Heart left ventricle (tissue), 16 donors: ENCODE measurements at regions not wholly inside any gene's neighbourhood (a gene's known extent, or its start where the extent isn't known, plus 50 kb on each side); places are given as distances from the start of the nearest gene placed in this dataset.
A peak's percentile ranks its signal among the peaks of the same experiment; 100 is the strongest.

ENCODE experiments used
- ATAC-seq, 4 donors: fragments of 200-7000 bp; cut with Tn5 transposase; one replicate each; pipeline ENCODE4 v1.9.1; 2020 to 2022; ENCODE audit warnings: moderate library complexity in 4 of 4, mild to moderate bottlenecking in 3 of 4, moderate number of reproducible peaks in 1 of 4
- DNase-seq, 5 donors: peaks; one replicate each; pipeline ENCODE4 v3.0.0-alpha.2; 2020
- H3K27ac ChIP-seq, 12 donors: fragments of 200-600 bp; sonication (generic) in 4 of 12; one replicate each; pipeline versions ENCODE4 v1.5.0 to v1.8.0; 2016 to 2022; ENCODE audit warnings: mild to moderate bottlenecking in 2 of 12
- H3K27me3 ChIP-seq, 9 donors: fragments of 200-600 bp; sonication (generic) in 2 of 9; one replicate each; pipeline versions ENCODE4 v1.5.1 to v1.8.0; 2016 to 2022; ENCODE audit warnings: mild to moderate bottlenecking in 3 of 9
- H3K36me3 ChIP-seq, 9 donors: fragments of 200-600 bp; sonication (generic) in 2 of 9; one replicate each; pipeline versions ENCODE4 v1.5.0 to v1.8.0; 2018 to 2022; ENCODE audit warnings: mild to moderate bottlenecking in 2 of 9
- H3K4me1 ChIP-seq, 12 donors: fragments of 200-600 bp; sonication (generic) in 4 of 12; one replicate each; pipeline versions ENCODE4 v1.5.0 to v1.8.0; 2016 to 2022; ENCODE audit warnings: mild to moderate bottlenecking in 3 of 12
- H3K4me3 ChIP-seq, 12 donors: fragments of 200-600 bp; sonication (generic) in 4 of 12; one replicate each; pipeline versions ENCODE4 v1.5.0 to v1.8.0; 2017 to 2022; ENCODE audit warnings: mild to moderate bottlenecking in 9 of 12, moderate library complexity in 4 of 12
- H3K9me3 ChIP-seq, 12 donors: fragments of 200-600 bp; sonication (generic) in 4 of 12; one replicate each; pipeline versions ENCODE4 v1.5.0 to v1.8.0; 2016 to 2022; ENCODE audit warnings: mild to moderate bottlenecking in 1 of 12
- POLR2A ChIP-seq, 2 donors: fragments of 450-650 bp; IDR thresholded peaks; one replicate each; pipeline ENCODE4 v1.6.1; 2017; ENCODE audit warnings: antibody characterized with exemption in 2 of 2, mild to moderate bottlenecking in 2 of 2, moderate library complexity in 2 of 2
- WGBS, 4 donors: extraction: QIAGEN DNeasy Blood & Tissue Kit in 2 of 4; methylation state at CpG; one replicate each; pipeline versions ENCODE4 v1.1.5 to v1.1.7; 2013 to 2018; 5-methylcytosine and 5-hydroxymethylcytosine counted together
- intact Hi-C, 10 donors: fragments of 100-400 bp; cut with DNase I; formaldehyde crosslinking; loops; one replicate each; pipeline versions ENCODE4 v1.11.1 to v1.14.2; 2022
- TF ChIP-seq, protein P1 (sequence below), 12 donors: fragments of 200-600 bp; sonication (generic) in 4 of 12; IDR thresholded peaks; one replicate each; pipeline versions ENCODE4 v1.5.0 to v1.8.0; 2018 to 2022; ENCODE audit warnings: antibody characterized with exemption in 12 of 12, mild to moderate bottlenecking in 5 of 12
- donor health status: ischemic (EF 13 %, LVEDD 7.1; RV severe dilation, severe dysfunction).
- donor health status: healthy with polysubstance abuse.
- donor health status: DM: no; HTN: yes; CAD: no.
- donor health status: DM: no; HTN: no; CAD: no.
- donor health status: ischemic (EF 25% LVEDD 6.9; RV normal size, moderate dysfunction).
- donor health status: ischemic (EF 25% LVEDD 5.7; RV mildly dilated, moderate dysfunction).
- donor health status: healthy.
- donor health status: DM: yes; HTN: yes; CAD: no.
- donor health status: ischemic (EF 35%, LVEDD 5.7; RV mildly dilated, moderate dysfunction).
- donor health status: nonischemic (EF 11% LVEDD 7.7; RV severe dilation, severe dysfunction).
- donor health status: DM: yes; HTN: yes; CAD: no.
- donor health status: PGD.
- donor health status: ischemic (EF 29% LVEDD 5.4; RV normal size, mild dysfunction).
- donor health status: nonischemic (EF 23%, LVEDD 6.1; RV moderate dilation, normal function).

DNA sequence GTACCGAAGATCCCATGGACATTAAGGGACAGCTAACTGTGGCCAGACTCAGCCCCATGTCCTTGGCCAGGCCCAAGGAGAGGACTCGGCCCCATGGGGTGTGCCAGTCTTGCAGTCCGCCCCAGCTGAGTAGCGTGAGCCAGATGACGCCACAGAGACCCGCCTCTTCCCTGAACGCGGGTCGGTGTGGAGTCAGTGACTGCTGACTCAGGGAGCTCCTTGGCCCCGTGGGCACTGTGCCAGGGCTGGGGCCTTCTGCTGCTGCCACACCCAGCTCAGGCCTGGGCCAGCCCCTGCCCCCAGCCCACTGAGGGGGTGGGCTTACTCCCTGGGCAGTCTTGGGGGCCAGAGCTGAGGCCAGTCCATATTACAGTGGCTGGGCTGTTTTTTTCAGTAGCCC lies 52.8 kb downstream of the PLXNA1 start:
- no peak overlapping the region for H3K27ac ChIP-seq
- ATAC-seq (peak in 2 of 4 donors; percentile 39 to 59), DNase-seq (peak in 4 of 5 donors; percentile 45 to 71 (median 52))
- H3K4me3 ChIP-seq = no peak overlapping the region
- H3K4me1 ChIP-seq = no peaks in the 10 kb centered on the region
- H3K9me3 ChIP-seq = no peaks in the 10 kb centered on the region
- intact Hi-C loops = no loop called here
- TF ChIP-seq, protein P1, sequence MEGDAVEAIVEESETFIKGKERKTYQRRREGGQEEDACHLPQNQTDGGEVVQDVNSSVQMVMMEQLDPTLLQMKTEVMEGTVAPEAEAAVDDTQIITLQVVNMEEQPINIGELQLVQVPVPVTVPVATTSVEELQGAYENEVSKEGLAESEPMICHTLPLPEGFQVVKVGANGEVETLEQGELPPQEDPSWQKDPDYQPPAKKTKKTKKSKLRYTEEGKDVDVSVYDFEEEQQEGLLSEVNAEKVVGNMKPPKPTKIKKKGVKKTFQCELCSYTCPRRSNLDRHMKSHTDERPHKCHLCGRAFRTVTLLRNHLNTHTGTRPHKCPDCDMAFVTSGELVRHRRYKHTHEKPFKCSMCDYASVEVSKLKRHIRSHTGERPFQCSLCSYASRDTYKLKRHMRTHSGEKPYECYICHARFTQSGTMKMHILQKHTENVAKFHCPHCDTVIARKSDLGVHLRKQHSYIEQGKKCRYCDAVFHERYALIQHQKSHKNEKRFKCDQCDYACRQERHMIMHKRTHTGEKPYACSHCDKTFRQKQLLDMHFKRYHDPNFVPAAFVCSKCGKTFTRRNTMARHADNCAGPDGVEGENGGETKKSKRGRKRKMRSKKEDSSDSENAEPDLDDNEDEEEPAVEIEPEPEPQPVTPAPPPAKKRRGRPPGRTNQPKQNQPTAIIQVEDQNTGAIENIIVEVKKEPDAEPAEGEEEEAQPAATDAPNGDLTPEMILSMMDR (IDR thresholded peaks at IDR 0.05) = no peak
- TF ChIP-seq POLR2A (IDR thresholded peaks at IDR 0.05) = no peak
- 60 to 68% (median 64%) methylated on average over 9 to 10 of the region's 10 CpGs for WGBS, 4 donors
- H3K27me3 ChIP-seq = no peaks in the 10 kb centered on the region
- H3K36me3 ChIP-seq = peaks cover 0 to 38% (median 21%) of the 10 kb centered on the region in 9 donors

DNA sequence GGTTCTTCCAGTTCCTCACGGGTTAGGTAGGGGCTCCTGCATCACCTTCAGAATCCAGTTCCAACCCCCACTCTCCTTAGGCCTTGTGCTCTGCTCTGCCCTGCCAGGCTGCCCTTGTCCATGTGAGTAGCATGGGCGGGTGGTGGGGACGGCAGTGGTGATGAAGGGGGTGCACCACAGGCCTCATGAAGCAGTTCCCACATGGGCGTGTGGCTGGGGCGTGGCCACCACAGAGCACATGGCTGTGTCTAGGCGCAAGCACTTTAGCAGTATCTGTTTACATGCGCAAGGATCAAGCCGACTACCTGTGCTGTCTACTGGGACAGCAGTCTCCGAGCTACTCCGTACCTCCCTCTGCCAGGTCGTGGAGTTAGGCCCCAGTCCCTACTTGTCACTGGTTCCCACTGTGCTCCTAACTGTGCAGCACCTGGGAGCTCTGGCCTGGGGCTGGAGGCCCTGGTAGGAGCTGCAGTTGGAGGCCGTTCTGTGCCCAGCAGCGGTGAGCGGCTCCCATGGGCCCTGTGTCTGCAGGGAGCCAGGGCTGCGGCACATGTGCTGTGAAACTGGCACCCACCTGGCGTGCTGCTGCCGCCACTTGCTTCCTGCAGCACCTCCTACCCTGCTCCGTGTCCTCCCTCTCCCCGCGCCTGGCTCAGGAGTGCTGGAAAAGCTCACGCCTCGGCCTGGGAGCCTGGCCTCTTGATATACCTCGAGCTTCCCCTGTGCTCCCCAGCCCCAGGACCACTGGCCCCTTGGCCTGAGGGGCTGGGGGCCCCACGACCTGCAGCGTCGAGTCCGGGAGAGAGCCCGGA lies 53.5 kb downstream of the PLXNA1 start:
- ATAC-seq = peak in 1 of 4 donors; percentile 10
- no peaks in the 10 kb centered on the region for H3K9me3 ChIP-seq
- H3K27ac ChIP-seq = no peak overlapping the region
- peaks cover 0 to 31% (median 19%) of the 10 kb centered on the region in 9 donors for H3K36me3 ChIP-seq
- peak in 3 of 5 donors; percentile 21 to 44 (median 24) for DNase-seq
- no peak for TF ChIP-seq POLR2A (IDR thresholded peaks at IDR 0.05)
- TF ChIP-seq, protein P1 (IDR thresholded peaks at IDR 0.05) = no peak
- H3K27me3 ChIP-seq = peaks cover 0 to 4% (median 0%) of the 10 kb centered on the region in 9 donors
- no peaks in the 10 kb centered on the region for H3K4me1 ChIP-seq
- H3K4me3 ChIP-seq = no peak overlapping the region
- WGBS, 4 donors = 87 to 91% (median 89%) methylated on average over 22 to 28 of the region's 28 CpGs
- intact Hi-C loops = no loop called here

DNA sequence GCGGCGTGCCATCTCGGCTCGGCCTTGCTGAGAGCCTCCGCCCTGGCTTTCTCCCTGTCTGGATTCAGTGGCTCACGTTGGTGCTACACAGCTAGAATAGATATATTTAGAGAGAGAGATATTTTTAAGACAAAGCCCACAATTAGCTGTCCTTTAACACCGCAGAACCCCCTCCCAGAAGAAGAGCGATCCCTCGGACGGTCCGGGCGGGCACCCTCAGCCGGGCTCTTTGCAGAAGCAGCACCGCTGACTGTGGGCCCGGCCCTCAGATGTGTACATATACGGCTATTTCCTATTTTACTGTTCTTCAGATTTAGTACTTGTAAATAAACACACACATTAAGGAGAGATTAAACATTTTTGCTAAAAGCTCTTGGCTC lies 54.1 kb downstream of the PLXNA1 start:
- intact Hi-C loops = no loop called here
- H3K27me3 ChIP-seq = peaks cover 0 to 4% (median 0%) of the 10 kb centered on the region in 9 donors
- peaks cover 0 to 26% (median 19%) of the 10 kb centered on the region in 9 donors for H3K36me3 ChIP-seq
- TF ChIP-seq, protein P1 (IDR thresholded peaks at IDR 0.05) = no peak
- no peak for ATAC-seq
- DNase-seq = peak in 1 of 5 donors; percentile 38
- no peaks in the 10 kb centered on the region for H3K4me1 ChIP-seq
- H3K9me3 ChIP-seq = no peaks in the 10 kb centered on the region
- WGBS, 4 donors = 91 to 95% (median 94%) methylated on average over 16 of the region's 16 CpGs
- H3K4me3 ChIP-seq = no peak overlapping the region
- no peak overlapping the region for H3K27ac ChIP-seq

DNA sequence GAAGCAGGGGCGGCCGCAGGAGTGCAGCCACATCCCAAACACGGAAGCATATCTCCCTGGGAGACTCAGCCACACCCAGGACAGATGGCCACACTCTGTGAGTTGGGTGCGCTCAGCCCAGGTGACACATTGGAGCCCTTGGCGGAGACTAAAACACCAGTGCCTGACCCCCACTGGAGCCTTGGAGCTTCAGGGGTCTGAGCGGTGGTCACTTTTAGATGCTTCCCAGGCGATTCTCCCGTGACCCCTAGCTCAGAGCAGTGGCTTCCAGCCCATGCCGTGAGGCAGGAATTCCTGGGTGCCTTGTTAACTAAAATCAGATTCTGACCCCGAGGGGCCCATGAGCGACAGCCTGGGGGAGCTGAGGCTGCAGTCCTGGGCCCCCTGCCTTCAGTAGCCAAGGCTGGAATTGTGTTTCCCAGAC lies 54.5 kb downstream of the PLXNA1 start:
- peaks cover 0 to 21% (median 15%) of the 10 kb centered on the region in 9 donors for H3K36me3 ChIP-seq
- H3K9me3 ChIP-seq = no peaks in the 10 kb centered on the region
- no peak for ATAC-seq
- no peaks in the 10 kb centered on the region for H3K4me1 ChIP-seq
- no peak overlapping the region for H3K27ac ChIP-seq
- no peak overlapping the region for H3K4me3 ChIP-seq
- 74 to 90% (median 81%) methylated on average over 8 to 11 of the region's 11 CpGs for WGBS, 4 donors
- peaks cover 0 to 4% (median 0%) of the 10 kb centered on the region in 9 donors for H3K27me3 ChIP-seq
- intact Hi-C loops = no loop called here
- DNase-seq = peak in 3 of 5 donors; percentile 22 to 40 (median 24)
- TF ChIP-seq, protein P1 (IDR thresholded peaks at IDR 0.05) = no peak
